ENCODE measurements at regions not wholly inside any gene's neighbourhood (a gene's known extent, or its start where the extent isn't known, plus 50 kb on each side); places are given as distances from the start of the nearest gene placed in this dataset.
A peak's percentile ranks its signal among the peaks of the same experiment; 100 is the strongest.

- no peak for TF ChIP-seq CTCF (conservative IDR thresholded peaks at IDR 0.05; ENCODE audit: control insufficient read depth, insufficient read depth, low read depth, low read length)
- DNase-seq (ENCODE audit: low read depth), result no peak
- H3K4me3 ChIP-seq (ENCODE audit: control insufficient read depth, low read depth, low read length), result no peak overlapping the region
Measured at GRCh38 chr14:71682337-71682736, 249.9 kb upstream of the RGS6 start.

GRCh38 chr14:71684323-71684722, 247.9 kb upstream of the RGS6 start:
- DNase-seq (ENCODE audit: low read depth), result no peak
- no peak overlapping the region for H3K4me3 ChIP-seq (ENCODE audit: control insufficient read depth, low read depth, low read length)
- no peak for TF ChIP-seq CTCF (conservative IDR thresholded peaks at IDR 0.05; ENCODE audit: control insufficient read depth, insufficient read depth, low read depth, low read length)

GRCh38 chr14:71686677-71687076, 245.6 kb upstream of the RGS6 start:
- TF ChIP-seq CTCF (conservative IDR thresholded peaks at IDR 0.05; ENCODE audit: control insufficient read depth, insufficient read depth, low read depth, low read length), result no peak
- DNase-seq (ENCODE audit: low read depth), result peak; percentile 87
- H3K4me3 ChIP-seq (ENCODE audit: control insufficient read depth, low read depth, low read length), result no peak overlapping the region

- no peak for DNase-seq (ENCODE audit: low read depth)
- no peak for TF ChIP-seq CTCF (conservative IDR thresholded peaks at IDR 0.05; ENCODE audit: control insufficient read depth, insufficient read depth, low read depth, low read length)
- no peak overlapping the region for H3K4me3 ChIP-seq (ENCODE audit: control insufficient read depth, low read depth, low read length)
Measured at GRCh38 chr14:71687166-71687831, 244.9 kb upstream of the RGS6 start.

GRCh38 chr14:71688576-71688975, 243.7 kb upstream of the RGS6 start:
- DNase-seq (ENCODE audit: low read depth), result no peak

GRCh38 chr14:71690478-71690877, 241.8 kb upstream of the RGS6 start:
- no peak for TF ChIP-seq CTCF (conservative IDR thresholded peaks at IDR 0.05; ENCODE audit: control insufficient read depth, insufficient read depth, low read depth, low read length)
- no peak overlapping the region for H3K4me3 ChIP-seq (ENCODE audit: control insufficient read depth, low read depth, low read length)
- no peak for DNase-seq (ENCODE audit: low read depth)

More at GRCh38 chr14:71688576-71688975, 243.7 kb upstream of the RGS6 start:
- no peak overlapping the region for H3K4me3 ChIP-seq (ENCODE audit: control insufficient read depth, low read depth, low read length)
- TF ChIP-seq CTCF (conservative IDR thresholded peaks at IDR 0.05; ENCODE audit: control insufficient read depth, insufficient read depth, low read depth, low read length), result no peak

- TF ChIP-seq CTCF (conservative IDR thresholded peaks at IDR 0.05; ENCODE audit: control insufficient read depth, insufficient read depth, low read depth, low read length), result no peak
- DNase-seq (ENCODE audit: low read depth), result peak; percentile 55
Measured at GRCh38 chr14:71692496-71692895, 239.7 kb upstream of the RGS6 start.

More at GRCh38 chr14:71692496-71692895, 239.7 kb upstream of the RGS6 start:
- H3K4me3 ChIP-seq (ENCODE audit: control insufficient read depth, low read depth, low read length), result no peak overlapping the region

All from fibroblast of mammary gland (primary cell).